A673 (cell line): ENCODE measurements at regions not wholly inside any gene's neighbourhood (a gene's known extent, or its start where the extent isn't known, plus 50 kb on each side); places are given as distances from the start of the nearest gene placed in this dataset.

Experiments used
- BruUV-seq: library from RNA; stranded (reverse); fragments of 400-500 nt; replicated peaks from 2 replicates; lab custom pipeline; 2021; lab: Mats Ljungman, UMichigan
- CTCF ChIA-PET: fragments of 300-600 bp; sonication (Branson Sonifier 250); formaldehyde crosslinking; loops from one replicate; lab custom pipeline; 2022; ENCODE audit warnings: antibody characterized with exemption; lab: Charles Lee
- POLR2A ChIA-PET: fragments of 300-600 bp; sonication (Branson Sonifier 250); formaldehyde crosslinking; loops from one replicate; lab custom pipeline; 2022; ENCODE audit warnings: antibody characterized with exemption; ENCODE audit not compliant: low non-redundant PET; lab: Charles Lee
- DNase-seq: peaks from one replicate; pipeline ENCODE4 v3.0.0-alpha.2; 2015; ENCODE audit warnings: low spot score
- H3K27ac ChIP-seq: fragments of 200-600 bp; sonication (generic); 2 replicates; pipeline ENCODE4 v1.5.1; 2016; ENCODE audit warnings: mixed run types, low read depth, mild to moderate bottlenecking, mixed read lengths, antibody characterized with exemption, low read length; ENCODE audit not compliant: poor library complexity, severe bottlenecking
- H3K27me3 ChIP-seq: fragments of 200-600 bp; sonication (generic); replicated peaks from 2 replicates; pipeline ENCODE4 v1.6.1; 2017; ENCODE audit warnings: mixed run types, low read depth, mild to moderate bottlenecking, mixed read lengths, antibody characterized with exemption, low read length; ENCODE audit not compliant: insufficient read depth, poor library complexity
- H3K36me3 ChIP-seq: fragments of 200-600 bp; sonication (generic); 2 replicates; pipeline ENCODE4 v1.6.1; 2016; ENCODE audit warnings: mixed run types, mild to moderate bottlenecking, mixed read lengths, antibody characterized with exemption, low read length; ENCODE audit not compliant: insufficient read depth, poor library complexity, severe bottlenecking
- H3K4me1 ChIP-seq: fragments of 200-600 bp; sonication (generic); 2 replicates; pipeline ENCODE4 v1.6.1; 2017; ENCODE audit warnings: mixed run types, mild to moderate bottlenecking, mixed read lengths, antibody characterized with exemption, low read length; ENCODE audit not compliant: insufficient read depth, poor library complexity, severe bottlenecking
- H3K4me3 ChIP-seq: fragments of 200-600 bp; sonication (generic); 2 replicates; pipeline ENCODE4 v1.5.1; 2016; ENCODE audit warnings: low read depth, mixed run types, mild to moderate bottlenecking, mixed read lengths, low read length; ENCODE audit not compliant: poor library complexity, severe bottlenecking
- H3K9me3 ChIP-seq: fragments of 200-600 bp; sonication (generic); 2 replicates; pipeline ENCODE4 v1.6.1; 2016; ENCODE audit warnings: mixed run types, low read depth, mild to moderate bottlenecking, mixed read lengths, antibody characterized with exemption, low read length; ENCODE audit not compliant: poor library complexity, severe bottlenecking
- EZH2 ChIP-seq: fragments of 200-600 bp; sonication (generic); IDR thresholded peaks from 2 replicates; pipeline ENCODE4 v1.6.1; 2017; ENCODE audit warnings: borderline replicate concordance, low read depth, mild to moderate bottlenecking, mixed read lengths, antibody characterized with exemption, low read length; ENCODE audit not compliant: poor library complexity, severe bottlenecking
- intact Hi-C: fragments of 100-400 bp; cut with micrococcal nuclease; formaldehyde crosslinking; loops from one replicate; pipeline ENCODE4 v1.10.0; 2022; ENCODE audit not compliant: unreplicated experiment
- TF ChIP-seq, protein P1 (sequence below): fragments of 300-800, 200-600 bp; sonication (generic); conservative IDR thresholded peaks from 2 replicates; pipeline ENCODE4 v1.5.1; 2017; ENCODE audit warnings: low read depth, mild to moderate bottlenecking, antibody characterized with exemption, low read length, moderate library complexity, mixed read lengths

DNA sequence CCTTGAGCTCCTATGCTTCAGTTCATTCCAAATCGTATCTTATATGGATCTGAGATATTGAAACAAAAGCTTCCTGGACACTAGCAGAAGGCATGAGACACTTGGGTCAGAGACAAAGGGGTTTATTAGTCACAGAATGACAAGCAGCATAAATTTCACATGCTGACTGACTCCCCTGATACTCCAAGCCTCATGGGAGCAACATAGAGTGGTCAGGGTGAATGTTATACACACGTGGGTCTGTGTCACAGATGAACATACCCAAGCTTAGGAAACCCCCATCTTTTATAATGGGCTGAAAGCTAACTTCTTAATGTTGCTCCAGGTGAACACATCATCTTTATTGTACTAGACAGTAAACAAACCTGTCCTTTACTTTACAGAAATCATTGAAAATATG, 599.9 kb upstream of the RGS18 start:
- H3K27ac ChIP-seq: no peak overlapping the region
- intact Hi-C loops: no loop called here
- H3K27me3 ChIP-seq: no peaks in the 10 kb centered on the region
- no peaks in the 10 kb centered on the region for H3K4me1 ChIP-seq
- no peak overlapping the region for H3K4me3 ChIP-seq
- no peaks in the 10 kb centered on the region for H3K9me3 ChIP-seq
- no TSS peak for BruUV-seq
- no peak for DNase-seq
- no peaks in the 10 kb centered on the region for H3K36me3 ChIP-seq
- POLR2A ChIA-PET: no interaction called here
- TF ChIP-seq, protein P1, sequence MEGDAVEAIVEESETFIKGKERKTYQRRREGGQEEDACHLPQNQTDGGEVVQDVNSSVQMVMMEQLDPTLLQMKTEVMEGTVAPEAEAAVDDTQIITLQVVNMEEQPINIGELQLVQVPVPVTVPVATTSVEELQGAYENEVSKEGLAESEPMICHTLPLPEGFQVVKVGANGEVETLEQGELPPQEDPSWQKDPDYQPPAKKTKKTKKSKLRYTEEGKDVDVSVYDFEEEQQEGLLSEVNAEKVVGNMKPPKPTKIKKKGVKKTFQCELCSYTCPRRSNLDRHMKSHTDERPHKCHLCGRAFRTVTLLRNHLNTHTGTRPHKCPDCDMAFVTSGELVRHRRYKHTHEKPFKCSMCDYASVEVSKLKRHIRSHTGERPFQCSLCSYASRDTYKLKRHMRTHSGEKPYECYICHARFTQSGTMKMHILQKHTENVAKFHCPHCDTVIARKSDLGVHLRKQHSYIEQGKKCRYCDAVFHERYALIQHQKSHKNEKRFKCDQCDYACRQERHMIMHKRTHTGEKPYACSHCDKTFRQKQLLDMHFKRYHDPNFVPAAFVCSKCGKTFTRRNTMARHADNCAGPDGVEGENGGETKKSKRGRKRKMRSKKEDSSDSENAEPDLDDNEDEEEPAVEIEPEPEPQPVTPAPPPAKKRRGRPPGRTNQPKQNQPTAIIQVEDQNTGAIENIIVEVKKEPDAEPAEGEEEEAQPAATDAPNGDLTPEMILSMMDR: no peak
- TF ChIP-seq EZH2: no peak
- CTCF ChIA-PET: no interaction called here

DNA sequence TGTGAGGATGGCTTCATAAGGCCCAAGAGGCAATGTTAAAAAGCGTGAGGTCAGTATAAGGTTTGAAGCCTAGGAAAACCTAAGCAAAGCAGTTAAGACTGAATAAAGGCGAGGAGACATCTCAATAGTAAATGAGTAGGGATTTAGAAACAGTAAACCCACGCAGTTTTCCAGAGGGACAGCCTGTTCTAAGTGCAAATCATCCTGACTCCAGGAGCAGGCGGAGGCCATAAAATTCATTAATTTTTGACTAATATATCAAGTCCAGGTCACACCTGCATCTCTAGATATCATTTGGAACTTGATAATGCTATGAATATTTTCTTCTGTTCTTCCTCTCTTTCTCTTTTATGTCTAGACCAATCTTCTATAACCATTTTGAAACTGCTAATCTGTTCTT, 597.0 kb upstream of the RGS18 start:
- Histone ChIP-seq H3K36me3 (no peaks in the 10 kb centered on the region), H3K9me3 (no peaks in the 10 kb centered on the region), H3K4me1 (no peaks in the 10 kb centered on the region), H3K27me3 (no peaks in the 10 kb centered on the region), H3K4me3 (no peak overlapping the region), H3K27ac (no peak overlapping the region)
- BruUV-seq: no TSS peak
- TF ChIP-seq EZH2: no peak
- TF ChIP-seq, protein P1: no peak
- DNase-seq: no peak
- intact Hi-C loops: no loop called here
- POLR2A ChIA-PET: no interaction called here
- CTCF ChIA-PET: no interaction called here

DNA sequence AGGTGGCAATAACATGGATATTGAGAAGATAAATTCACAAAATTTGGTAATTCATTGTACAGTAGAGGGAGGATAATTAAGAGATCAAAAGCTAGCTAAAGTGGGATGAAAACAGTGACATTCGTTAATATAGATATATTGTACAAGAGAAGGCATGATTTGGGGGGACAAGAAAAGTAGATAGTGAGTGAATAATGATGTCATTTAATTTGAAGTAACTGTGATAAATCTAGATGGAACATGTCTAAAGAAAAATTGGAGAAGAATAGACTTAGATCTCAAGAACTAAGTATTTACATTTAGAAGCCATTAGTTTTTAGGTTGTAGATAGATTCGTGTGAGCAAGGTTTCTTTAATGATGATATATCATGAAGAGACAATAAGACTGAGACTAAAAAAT, 594.0 kb upstream of the RGS18 start:
- BruUV-seq: no TSS peak
- Histone ChIP-seq H3K27me3 (no peaks in the 10 kb centered on the region), H3K9me3 (no peaks in the 10 kb centered on the region), H3K36me3 (no peaks in the 10 kb centered on the region), H3K27ac (no peak overlapping the region), H3K4me3 (no peak overlapping the region), H3K4me1 (no peaks in the 10 kb centered on the region)
- POLR2A ChIA-PET: no interaction called here
- no peak for TF ChIP-seq EZH2
- TF ChIP-seq, protein P1: no peak
- DNase-seq: no peak
- intact Hi-C loops: no loop called here
- CTCF ChIA-PET: no interaction called here
